ENCODE measurements at regions not wholly inside any gene's neighbourhood (a gene's known extent, or its start where the extent isn't known, plus 50 kb on each side); places are given as distances from the start of the nearest gene placed in this dataset.

GRCh38 chr2:107361751-107362381, 464.8 kb upstream of the RGPD4 start:
- POLR2A ChIA-PET: no interaction called here
- Histone ChIP-seq H2AFZ (ENCODE audit: low read depth) (no peak overlapping the region), H3K27ac (ENCODE audit: low read depth in 2 of 2, low read length in 1 of 2) (no peak overlapping the region), H3K4me3 (ENCODE audit: low read depth in 2 of 2, low read length in 1 of 2) (no peak overlapping the region), H3K36me3 (replicated peaks in 1 of 2; ENCODE audit: control insufficient read depth in 1 of 2, insufficient read depth in 2 of 2, low read length in 1 of 2) (no peaks in the 10 kb centered on the region), H3K27me3 (ENCODE audit: insufficient read depth) (no peaks in the 10 kb centered on the region), H3K4me2 (no peak overlapping the region), H3K9ac (no peak overlapping the region), H3K79me2 (ENCODE audit: insufficient read depth) (no peaks in the 10 kb centered on the region), H4K20me1 (ENCODE audit: insufficient read depth) (no peaks in the 10 kb centered on the region), H3F3A (replicated peaks; ENCODE audit: insufficient read depth) (no peaks in the 10 kb centered on the region), H3K9me2 (no peaks in the 10 kb centered on the region), H3K4me1 (ENCODE audit: control insufficient read depth in 1 of 2, insufficient read depth in 2 of 2, low read depth in 1 of 2, low read length in 1 of 2) (no peaks in the 10 kb centered on the region), H3K9me3 (no peaks in the 10 kb centered on the region)
- CTCF ChIA-PET: interaction anchor here (1.0 kb wide), 1 partner anchor 12 kb away, joined by 3 read pairs; no protein-coding TSS in a partner anchor
- TF ChIP-seq USF2 (IDR thresholded peaks at IDR 0.05; ENCODE audit: borderline replicate concordance, low read depth, low read length) (no peak), MAX (IDR thresholded peaks at IDR 0.05; ENCODE audit: low read depth) (no peak), GATA2 (CRISPR knock-in tag; IDR thresholded peaks at IDR 0.05) (no peak), RCOR1 (IDR thresholded peaks at IDR 0.05; ENCODE audit: low read length) (no peak), ELF1 (IDR thresholded peaks at IDR 0.05) (no peak), PBX3 (IDR thresholded peaks at IDR 0.05) (no peak), EZH2phosphoT487 (IDR thresholded peaks at IDR 0.05; ENCODE audit: borderline replicate concordance, low read depth) (no peak), FOSL2 (IDR thresholded peaks at IDR 0.05; ENCODE audit: borderline replicate concordance, low read depth) (no peak), EP300 (IDR thresholded peaks at IDR 0.05; ENCODE audit: borderline replicate concordance in 1 of 2, low read depth in 1 of 2, low read length in 1 of 2) (no peak), USF1 (IDR thresholded peaks at IDR 0.05; ENCODE audit: borderline replicate concordance, low read depth) (no peak), YY1 (IDR thresholded peaks at IDR 0.05; ENCODE audit: low read depth) (no peak), POLR2AphosphoS5 (IDR thresholded peaks at IDR 0.05; ENCODE audit: low read depth, low read length) (no peak), GABPA (IDR thresholded peaks at IDR 0.05; ENCODE audit: low read depth) (no peak), SIN3A (IDR thresholded peaks at IDR 0.05; ENCODE audit: borderline replicate concordance, low read depth, low read length) (no peak), TAF1 (IDR thresholded peaks at IDR 0.05; ENCODE audit: borderline replicate concordance, low read depth, low read length) (no peak), TEAD4 (IDR thresholded peaks at IDR 0.05; ENCODE audit: borderline replicate concordance, insufficient read depth) (no peak), MXI1 (IDR thresholded peaks at IDR 0.05; ENCODE audit: low read depth, low read length) (no peak), JUND (IDR thresholded peaks at IDR 0.05) (no peak)
- 30% methylated on average over 4 of the region's 4 CpGs for WGBS (ENCODE audit: low lambda C conversion rate)
- no peak for DNase-seq

Data from SK-N-SH (cell line).